GM21825 (cell line): ENCODE measurements at regions not wholly inside any gene's neighbourhood (a gene's known extent, or its start where the extent isn't known, plus 50 kb on each side); places are given as distances from the start of the nearest gene placed in this dataset.
"Not testable (repeated sequence)": the region's sequence is repeated elsewhere in the genome, so short reads cannot be mapped to it uniquely, and the experiment has no call there.

Experiments used
- ATAC-seq: cut with Tn5 transposase; IDR thresholded peaks from one replicate; pipeline ENCODE4 v1.9.1; 2021; ENCODE audit warnings: mild to moderate bottlenecking, moderate library complexity; ENCODE audit not compliant: unreplicated experiment

DNA sequence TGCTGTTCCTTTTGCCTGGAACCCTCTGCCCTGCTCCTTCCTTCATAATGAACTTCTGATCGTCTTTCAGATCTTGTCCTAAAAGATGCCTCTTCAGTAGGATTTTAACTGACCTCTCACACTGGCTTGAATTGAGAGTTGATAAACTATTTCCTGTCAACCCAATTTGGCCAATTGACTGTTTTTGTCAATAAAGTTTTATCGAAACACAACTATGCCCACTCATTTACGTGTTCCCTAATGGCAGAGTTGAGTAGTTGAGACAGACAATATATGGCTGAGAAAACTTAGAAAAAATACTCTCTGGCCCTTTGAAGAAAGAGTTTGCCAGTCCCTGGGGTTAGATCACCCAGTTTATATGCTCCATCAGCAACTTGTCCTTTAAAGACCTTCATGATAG is 171.7 kb upstream of the TBX3 start:
- ATAC-seq: no peak

DNA sequence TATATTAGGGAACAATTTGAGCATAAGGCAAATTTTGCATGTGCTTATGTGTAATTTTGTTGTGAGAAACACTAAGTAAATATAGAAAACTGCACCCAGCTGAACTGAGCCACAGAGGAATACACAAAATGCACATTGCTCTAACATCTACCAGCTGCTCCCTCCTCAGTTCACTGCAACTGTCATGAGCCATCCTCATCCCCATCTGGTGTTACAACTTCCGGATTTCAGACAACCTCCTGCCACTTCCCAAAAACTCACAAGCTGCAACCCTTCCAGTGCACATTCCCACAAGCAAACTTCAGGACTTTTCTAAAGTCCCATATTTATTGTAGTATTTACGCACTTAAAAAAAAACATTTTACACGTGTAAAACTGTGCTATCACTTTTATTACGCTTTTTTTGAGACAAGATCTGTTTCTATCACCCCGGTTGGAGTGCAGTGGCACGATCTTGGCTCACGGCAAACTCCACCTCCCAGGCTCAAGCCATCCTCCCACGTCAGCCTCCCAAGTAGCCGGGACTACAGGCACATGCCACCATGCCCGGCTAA is 169.1 kb upstream of the TBX3 start:
- no peak for ATAC-seq

DNA sequence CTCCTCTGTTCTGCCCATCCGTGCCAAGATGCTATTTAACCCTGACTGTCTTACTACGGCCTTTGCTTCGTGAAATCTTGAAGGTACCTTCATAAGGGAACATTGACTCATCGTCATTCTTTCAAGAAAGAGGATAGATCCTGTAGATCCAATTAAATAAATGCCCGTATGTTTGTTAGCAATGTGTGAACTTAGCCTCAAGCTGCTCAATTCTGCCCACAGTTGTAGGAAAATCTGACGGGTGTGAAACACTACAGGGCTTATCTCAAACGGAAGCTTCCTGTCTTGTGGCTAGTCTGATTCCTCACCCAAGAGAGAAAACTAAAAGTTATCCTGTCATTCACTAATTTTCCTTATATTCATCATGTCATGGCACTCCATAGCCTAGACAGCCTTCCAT is 168.0 kb upstream of the TBX3 start:
- ATAC-seq: no peak

DNA sequence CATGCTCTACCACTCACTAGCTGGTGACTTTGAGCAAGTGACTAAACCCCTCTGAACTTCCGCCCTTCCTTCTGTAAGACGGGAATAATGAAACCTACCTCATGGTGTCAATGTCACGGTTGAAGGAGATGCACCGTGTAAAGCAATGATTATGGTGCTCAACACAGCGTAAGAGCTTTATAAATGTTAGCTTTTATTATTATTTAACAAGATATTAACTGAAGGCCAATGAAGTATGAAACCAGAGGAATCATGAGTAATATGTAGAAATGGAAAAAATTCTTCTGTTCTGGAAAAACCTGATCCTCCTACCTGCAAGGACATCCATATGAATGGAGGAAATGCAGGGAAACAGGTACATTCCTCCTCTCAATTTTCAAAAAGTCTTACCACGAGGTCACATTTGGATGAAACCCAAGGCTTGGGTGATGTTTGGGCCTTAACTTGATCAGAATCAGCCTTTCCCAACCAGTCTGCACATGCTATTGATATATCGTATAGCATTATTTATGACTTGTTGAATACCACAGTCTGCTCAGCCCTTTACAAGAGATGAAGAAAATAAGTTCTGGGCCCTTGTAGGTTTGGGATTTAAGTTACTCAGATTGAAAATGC is 166.8 kb upstream of the TBX3 start:
- ATAC-seq: no peak

DNA sequence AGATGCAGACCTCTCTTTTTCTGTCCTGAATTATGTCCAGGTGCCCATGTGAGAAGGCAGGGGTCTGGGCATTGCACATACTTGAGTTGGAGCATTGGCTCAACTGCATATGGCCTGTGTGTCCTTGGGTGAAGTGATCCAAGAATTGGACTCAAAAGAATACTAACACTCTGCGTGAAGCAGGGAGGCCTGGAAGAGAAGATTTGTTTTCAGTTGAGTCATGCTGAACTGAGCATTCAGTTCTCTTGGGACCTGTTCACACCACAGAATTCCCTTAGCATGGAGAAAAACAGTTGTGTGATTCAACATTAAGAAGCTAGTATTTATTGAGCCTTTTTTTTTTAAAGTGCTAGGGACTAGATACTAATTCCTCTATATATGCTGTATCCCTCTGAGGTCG is 164.7 kb upstream of the TBX3 start:
- ATAC-seq: no peak

DNA sequence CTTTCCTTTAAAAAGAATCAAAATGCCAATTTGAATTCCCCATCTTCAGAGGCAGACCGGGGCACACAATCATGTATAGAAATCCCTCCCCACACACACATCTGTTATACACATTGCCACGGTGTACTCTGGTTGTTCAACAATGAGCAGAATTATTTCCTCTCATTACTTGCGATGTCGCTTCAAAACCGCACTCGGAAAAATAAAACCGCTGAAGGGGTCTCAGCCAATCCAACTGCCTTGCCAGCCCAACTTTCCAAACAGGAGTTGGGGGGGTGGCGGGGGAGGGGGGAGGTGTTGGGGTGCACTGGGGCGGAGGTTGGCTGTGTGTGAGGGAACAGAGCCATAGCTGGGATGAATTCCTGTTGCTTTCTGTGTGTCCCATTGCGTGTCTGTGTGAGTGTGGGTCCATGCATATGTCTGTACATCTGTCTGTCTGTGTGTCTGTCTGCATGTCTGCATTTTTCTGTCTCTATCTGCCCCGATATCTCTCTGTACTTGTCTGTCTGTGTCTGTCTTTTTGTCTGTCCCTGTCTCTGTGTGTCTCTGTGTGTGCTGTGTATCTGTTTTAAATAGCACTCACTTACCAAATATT is 163.6 kb upstream of the TBX3 start:
- ATAC-seq: no peak

DNA sequence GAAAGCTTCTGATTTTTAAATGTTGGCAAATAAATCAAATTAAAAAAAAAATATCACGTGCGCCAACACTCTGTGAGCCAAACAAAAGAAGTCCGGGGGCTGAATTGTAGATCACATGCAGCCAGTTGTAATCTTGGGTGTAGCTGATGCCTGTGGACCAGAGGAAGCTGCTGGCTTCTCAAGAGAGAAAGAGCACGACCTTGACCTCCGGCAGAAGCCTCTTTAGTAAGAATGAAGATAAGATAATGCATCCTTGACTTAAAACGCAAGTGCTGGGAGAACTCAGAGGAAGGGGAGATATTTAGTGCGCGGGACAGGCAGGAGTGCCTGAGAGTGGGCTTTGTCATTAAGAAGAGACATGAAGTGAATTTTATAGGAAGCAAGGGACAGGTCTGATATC is 162.8 kb upstream of the TBX3 start:
- ATAC-seq: no peak

DNA sequence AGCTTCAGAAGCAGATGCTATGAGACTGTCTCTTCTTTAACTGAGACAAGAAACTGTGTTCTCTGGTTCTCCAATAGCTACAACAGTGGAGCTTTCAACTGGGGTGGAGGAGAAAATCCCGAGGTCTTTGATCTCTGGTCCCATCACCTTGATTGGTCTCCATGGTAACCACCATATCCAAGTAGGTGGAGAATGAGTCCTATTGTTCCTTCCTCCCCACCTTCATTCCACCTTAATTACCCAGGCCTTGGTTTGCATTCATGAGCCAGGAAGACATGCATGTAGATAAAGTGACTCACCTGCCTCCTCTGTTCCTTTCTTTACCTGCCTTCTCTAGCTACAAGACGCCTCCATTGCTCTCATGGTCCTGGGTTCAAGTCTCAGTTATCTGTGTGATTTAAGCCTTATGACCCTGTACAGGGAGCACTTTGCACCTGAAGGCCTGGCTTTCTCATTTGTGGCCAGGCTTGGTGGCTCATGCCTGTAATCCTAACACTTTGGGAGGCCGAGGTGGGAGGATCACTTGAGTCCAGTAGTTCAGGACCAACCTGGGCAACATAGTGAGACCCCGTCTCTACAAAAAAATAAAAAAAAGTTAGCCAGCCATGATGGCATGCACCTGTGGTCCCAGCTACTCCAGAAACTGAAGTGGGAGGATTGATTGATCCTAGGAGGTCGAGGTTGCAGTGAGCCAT is 157.7 kb upstream of the TBX3 start:
- ATAC-seq: no peak

DNA sequence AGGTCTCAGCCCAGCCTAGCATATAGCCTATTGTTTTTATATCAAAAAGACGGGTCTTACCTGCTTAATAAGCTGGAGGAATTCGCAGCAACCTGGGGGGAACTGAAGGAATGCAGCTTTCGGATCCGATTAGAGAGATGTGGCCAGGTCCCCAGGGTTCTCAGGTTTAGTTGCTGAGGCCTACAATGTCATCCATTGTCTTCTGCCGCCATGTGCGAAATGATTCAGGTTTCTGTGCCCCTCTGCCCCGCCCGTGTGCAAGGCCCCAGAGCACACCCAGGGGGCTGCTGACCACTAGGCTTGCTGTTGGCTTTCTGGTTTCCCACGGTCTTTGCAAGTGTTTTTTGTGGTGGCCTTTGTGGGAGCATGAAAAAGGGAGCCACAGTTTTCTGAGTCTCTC is 154.5 kb upstream of the TBX3 start:
- ATAC-seq: no peak

DNA sequence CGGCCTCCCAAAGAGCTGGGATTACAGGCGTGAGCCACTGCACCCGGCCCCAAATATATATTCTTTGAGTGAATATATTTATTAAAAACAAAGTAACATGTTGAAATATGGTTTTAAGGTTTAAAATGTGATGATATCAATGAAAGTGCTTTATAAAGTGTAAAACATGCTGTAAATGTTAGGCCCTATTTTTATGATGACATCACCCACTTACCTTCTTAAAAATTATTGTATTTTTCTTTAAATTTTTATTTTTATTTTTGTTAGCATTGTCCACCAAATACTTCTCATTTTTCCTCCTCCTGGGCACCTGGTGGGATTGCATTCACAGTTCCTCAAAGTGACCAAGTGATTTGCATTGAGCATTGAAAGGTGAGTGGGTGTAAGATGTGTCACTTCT is 152.6 kb upstream of the TBX3 start:
- no peak for ATAC-seq

DNA sequence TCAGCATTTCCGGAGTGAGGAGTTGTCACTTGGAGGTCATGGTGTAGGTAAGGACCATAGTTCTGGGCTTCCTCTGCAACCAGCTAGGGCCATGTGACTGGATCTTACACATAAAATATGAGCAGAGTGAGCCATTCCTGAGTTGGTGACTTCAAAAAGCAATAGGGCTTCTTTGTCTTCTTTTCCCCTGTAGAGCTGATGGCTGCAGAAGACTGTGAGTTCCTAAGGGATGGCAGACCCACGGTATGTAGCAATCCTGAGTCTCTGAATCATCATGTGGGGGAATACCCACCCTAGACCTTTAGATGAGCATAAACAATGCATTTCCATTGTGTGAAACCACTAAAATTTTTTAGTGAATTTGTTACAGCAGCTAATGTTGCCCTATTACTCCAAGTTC is 151.1 kb upstream of the TBX3 start:
- ATAC-seq: no peak

DNA sequence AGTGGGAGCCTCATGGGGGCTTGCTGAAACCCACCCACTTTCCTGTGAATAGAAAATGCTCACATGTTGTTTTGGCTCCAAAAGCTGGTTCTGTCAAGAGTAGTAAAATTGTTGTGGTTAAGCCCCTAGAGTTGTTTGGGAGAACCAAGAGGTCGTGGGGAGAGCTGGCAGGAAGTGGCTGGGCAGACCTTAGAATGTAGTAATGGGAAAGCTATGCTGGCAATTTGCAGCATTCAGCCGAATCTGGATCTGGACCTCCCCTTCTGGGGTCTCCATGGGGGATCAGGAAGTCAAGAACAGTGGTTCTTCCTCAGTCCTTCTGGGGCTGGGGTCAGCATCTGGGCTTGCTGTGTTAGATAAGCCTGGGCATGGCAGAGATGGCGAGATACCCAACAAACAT is 150.6 kb upstream of the TBX3 start:
- no peak for ATAC-seq

DNA sequence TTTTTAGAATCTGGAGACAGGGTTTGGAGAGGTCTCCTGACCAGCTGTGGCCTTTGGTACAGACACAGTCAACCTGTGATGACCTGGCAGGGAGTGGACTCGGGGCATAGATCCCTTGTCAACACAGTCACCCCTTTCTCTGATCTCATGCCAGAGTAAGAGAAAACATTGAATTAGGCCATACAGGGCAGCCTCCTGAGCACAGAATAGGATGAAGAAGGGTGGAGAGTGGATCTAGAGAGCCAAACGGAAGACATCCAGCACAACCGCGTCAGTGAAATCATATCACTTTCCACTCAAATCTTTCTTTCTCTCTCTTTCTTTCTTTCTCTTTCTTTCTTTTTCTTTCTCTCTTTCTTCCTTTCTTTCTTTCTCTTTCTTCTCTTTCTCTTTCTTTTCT is 145.9 kb upstream of the TBX3 start:
- ATAC-seq: no peak

DNA sequence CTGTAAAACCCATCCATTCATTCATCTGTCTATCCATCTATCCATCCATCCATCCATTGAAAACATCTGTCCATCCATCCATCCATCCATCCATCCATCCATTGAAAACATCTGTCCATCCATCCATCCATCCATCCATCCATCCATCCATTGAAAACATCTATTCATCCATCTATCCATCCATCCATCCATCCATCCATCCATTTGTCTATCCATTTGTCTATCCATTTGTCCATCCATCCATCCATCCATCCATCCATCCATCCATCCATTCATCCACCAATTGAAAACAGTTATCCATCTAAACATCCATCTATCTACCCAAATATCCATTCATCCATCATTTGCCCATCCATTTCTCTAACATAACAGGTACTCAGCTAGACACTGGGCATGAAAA is 145.3 kb upstream of the TBX3 start:
- ATAC-seq: not testable (repeated sequence)

DNA sequence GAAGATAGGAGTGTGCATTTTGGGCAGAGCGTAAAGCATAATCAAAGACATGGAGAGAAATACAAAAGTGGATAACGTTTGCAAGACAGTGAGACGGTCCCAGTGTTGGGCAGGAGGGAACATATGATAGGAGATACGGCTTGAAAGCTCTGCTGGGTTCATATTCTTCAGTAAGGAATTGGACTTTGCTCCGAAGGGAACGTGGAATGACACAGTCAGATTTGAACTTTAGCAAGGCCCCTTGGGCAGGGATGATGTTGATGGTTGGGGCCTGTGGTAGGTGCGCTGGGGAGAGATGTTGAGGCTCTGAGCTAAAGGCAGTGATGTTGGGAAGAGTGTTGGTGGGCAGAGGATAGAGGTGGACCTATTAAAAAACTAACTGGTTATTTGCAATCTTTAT is 143.5 kb upstream of the TBX3 start:
- no peak for ATAC-seq

DNA sequence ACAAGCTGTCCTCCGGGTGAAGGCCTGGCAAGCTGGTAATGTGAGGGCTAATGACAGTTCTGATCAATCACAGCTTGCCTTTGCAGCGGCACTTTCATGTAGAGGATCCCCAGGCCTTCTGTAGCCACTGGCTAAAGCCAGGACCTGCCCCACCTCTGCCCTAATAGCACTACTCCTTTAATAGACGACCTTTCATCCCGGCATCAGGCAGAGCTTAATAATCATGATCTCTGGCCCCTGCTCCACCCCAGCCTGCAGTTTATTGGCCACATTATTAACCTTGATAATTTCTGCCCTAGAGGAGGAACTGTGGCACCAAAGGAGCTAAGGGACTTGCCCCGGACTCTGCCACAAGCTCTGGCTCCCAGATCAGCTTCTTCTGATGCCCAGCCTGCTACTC is 142.3 kb upstream of the TBX3 start:
- no peak for ATAC-seq

DNA sequence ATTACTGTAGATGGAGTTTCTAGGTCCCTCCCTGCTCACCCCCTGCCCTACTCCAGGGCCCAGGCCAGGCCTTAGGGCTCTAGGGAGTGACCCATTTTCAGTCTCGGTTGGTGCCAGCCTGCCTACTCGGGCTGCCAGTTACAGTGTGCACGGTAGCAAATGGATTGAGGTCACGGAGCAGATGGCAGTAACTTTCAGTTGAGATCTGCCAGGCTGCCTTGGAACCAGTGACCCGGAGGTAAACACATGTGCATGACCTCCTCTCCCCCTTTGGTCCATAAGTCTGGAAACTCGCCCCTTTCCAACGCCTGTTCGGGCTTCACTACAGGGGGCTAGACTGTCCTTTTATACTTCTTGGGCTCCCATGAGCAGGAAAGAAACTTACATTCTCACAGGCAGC is 139.7 kb upstream of the TBX3 start:
- ATAC-seq: no peak

DNA sequence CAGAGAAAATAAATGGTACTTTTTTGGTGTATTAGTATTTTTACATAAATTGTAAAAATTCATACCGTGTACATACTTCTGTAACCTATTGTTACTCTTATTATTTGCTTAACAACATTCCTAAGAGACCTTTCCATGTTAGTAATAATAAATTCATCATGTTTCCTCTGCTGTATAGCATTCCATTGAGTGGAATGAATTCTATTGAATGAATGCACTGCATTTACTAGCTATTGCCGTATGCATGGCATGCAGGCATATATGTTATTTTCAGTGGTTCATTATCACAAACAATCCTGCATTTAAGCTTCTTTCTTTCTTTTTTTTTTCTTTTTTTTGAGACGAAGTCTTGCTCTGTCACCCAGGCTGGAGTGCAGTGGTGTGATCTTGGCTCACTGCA is 137.6 kb upstream of the TBX3 start:
- no peak for ATAC-seq

DNA sequence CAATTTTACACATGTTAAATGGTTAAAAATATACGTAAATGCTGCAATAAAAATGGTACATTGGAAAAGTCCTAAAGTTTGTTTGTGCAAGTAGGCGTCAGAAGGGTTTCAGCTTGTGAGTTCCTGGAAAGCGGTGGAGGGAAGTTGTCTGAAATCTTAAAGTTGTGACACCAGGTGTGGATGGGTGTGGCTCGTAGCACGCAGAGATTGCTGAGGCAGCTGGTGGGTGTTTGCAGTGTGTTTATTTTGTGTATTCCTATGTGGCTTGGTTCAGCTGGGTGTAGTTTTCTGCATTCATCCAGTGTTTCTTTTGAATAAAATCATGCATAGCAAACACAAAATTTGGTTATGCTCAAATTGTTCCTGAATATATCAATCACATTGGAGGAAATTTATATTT is 136.8 kb upstream of the TBX3 start:
- no peak for ATAC-seq

DNA sequence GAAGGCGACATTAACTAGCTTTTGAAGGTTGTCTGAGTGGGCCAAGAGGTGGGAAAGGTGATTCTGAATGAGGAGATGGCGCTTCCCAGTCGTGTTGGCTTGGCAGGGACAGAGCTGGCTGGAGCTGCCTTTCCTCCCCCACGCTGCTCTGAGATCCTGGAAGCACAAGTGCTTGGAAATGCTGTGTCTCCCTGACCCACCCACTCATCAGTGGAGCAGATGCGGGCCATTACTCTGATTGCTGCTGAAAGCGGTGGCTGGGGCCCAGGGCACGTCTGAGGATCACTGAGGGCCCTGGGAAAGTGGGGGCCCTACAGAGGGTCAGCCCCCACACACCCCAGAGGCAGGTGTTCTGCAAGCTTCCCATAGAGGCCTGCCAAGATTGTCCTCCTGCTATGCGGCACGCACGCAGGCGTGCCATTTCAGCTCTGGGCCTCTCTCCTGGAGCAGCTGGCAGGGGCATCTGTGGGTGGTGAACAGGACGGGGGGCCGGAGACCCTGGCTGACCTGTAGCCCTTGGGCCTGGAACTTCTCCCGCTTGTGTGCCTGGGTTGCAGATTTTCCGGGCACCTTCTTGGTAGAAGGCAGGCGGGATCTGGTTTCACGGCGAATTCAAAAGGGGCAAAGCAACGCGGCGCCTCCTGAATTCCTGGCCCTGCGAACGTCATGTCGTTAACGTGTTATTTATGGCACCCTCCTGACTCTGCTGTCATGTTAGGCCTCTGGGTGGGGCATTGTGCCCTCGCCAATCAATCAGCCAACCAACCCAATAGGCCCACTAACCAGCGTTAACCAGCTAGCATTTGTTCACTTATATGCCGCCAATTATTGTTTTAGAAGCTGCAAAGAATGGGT is 133.8 kb upstream of the TBX3 start:
- ATAC-seq: no peak

DNA sequence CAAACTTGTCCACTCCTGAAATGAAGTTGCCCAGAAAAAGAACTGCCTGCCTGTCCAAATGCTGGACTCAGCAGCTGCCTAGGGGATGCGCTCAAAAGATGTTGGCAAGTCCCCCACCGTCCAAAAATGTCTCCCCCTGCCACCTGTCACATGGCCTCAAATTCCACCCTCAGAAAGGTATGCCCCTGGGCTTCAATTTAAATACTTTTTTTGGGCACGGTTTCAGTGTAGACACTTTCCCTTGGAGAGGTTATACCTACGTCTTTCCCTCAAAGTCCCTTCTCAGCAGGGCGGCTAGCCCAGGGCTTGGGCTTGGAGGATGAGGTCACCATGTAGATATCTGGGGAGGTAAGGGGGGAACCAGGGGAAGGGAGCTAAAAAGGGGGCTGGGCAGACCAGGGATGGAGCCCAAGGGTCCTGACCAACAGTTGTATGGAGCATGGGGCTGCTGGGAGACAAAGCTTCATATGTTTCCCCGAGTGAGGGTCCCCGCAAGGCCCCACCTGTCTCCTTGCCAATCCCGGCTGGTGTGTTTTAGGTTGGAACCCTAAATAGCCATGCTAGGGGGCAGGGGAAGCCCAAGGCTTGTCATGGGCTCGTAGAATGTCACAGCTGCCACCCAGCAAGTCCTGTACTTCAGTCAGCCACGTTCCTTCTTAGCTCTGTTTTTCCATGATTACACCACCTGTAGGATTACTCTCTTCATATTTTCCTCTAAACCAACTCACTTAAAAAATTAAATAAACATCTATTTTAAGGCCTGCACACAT is 131.2 kb upstream of the TBX3 start:
- ATAC-seq: no peak
